IMR-90 (cell line): ENCODE measurements at regions not wholly inside any gene's neighbourhood (a gene's known extent, or its start where the extent isn't known, plus 50 kb on each side); places are given as distances from the start of the nearest gene placed in this dataset.

Experiments used
- ATAC-seq: fragments of 200-7000 bp; cut with Tn5 transposase; 2 replicates; pipeline ENCODE4 v1.9.1; 2020; ENCODE audit warnings: low read depth, mild to moderate bottlenecking, moderate library complexity
- BruUV-seq: library from RNA; stranded (reverse); fragments of 400-500 nt; replicated peaks from 2 replicates; lab custom pipeline; 2021; lab: Mats Ljungman, UMichigan
- CTCF ChIA-PET: fragments of 300-600 bp; formaldehyde crosslinking; extraction: SDS; loops from one replicate; lab custom pipeline; 2021; ENCODE audit warnings: antibody characterized with exemption; lab: Yijun Ruan, JAX
- POLR2A ChIA-PET: fragments of 300-600 bp; sonication (Branson Sonifier 250); formaldehyde crosslinking; loops from one replicate; lab custom pipeline; 2022; ENCODE audit warnings: antibody characterized with exemption; ENCODE audit not compliant: unreplicated experiment; lab: Charles Lee
- DNase-seq: peaks from one replicate; pipeline ENCODE4 v3.0.0; 2013
- H2AFZ ChIP-seq: replicated peaks from 2 replicates; pipeline ENCODE3; 2013; ENCODE audit warnings: low read length, mild to moderate bottlenecking; ENCODE audit not compliant: poor library complexity
- H2AK5ac ChIP-seq: 2 replicates; pipeline ENCODE4 v1.6.1; 2013; ENCODE audit warnings: low read depth, low read length, inconsistent platforms
- H2AK9ac ChIP-seq: replicated peaks from 2 replicates; pipeline ENCODE3; 2013; ENCODE audit warnings: mild to moderate bottlenecking, low read depth, low read length, moderate library complexity; ENCODE audit not compliant: poor library complexity
- H2BK120ac ChIP-seq: 2 replicates; pipeline ENCODE4 v1.6.1; 2013; ENCODE audit warnings: low read depth, low read length, inconsistent platforms
- H2BK15ac ChIP-seq: 3 replicates; pipeline ENCODE4 v1.6.1; 2013; ENCODE audit warnings: low read depth, low read length, inconsistent platforms
- H2BK20ac ChIP-seq: 2 replicates; pipeline ENCODE4 v1.6.1; 2013; ENCODE audit warnings: low read depth, mild to moderate bottlenecking, inconsistent platforms, low read length, moderate library complexity
- H2BK5ac ChIP-seq: 2 replicates; pipeline ENCODE4 v1.6.1; 2013; ENCODE audit warnings: mild to moderate bottlenecking, low read depth, low read length, inconsistent platforms; ENCODE audit not compliant: poor library complexity, severe bottlenecking
- H3K14ac ChIP-seq: replicated peaks from 2 replicates; pipeline ENCODE4 v1.6.1; 2013; ENCODE audit warnings: low read depth, low read length, inconsistent platforms
- H3K18ac ChIP-seq: 2 replicates; pipeline ENCODE4 v1.6.1; 2013; ENCODE audit warnings: low read depth, low read length, control low read depth
- H3K23ac ChIP-seq: 2 replicates; pipeline ENCODE4 v1.6.1; 2013; ENCODE audit warnings: low read depth, low read length, inconsistent platforms
- H3K27ac ChIP-seq: 2 replicates; pipeline ENCODE4 v1.5.1; 2013; ENCODE audit warnings: mild to moderate bottlenecking, control low read depth, low read length; ENCODE audit not compliant: insufficient read depth
- H3K27me3 ChIP-seq: 2 replicates; pipeline ENCODE4 v1.6.1; 2013; ENCODE audit warnings: low read length; ENCODE audit not compliant: control insufficient read depth, insufficient read depth
- H3K36me3 ChIP-seq: 2 replicates; pipeline ENCODE4 v1.6.1; 2013; ENCODE audit warnings: low read length, mixed read lengths; ENCODE audit not compliant: control insufficient read depth, insufficient read depth
- H3K4ac ChIP-seq: 2 replicates; pipeline ENCODE4 v1.6.1; 2013; ENCODE audit warnings: low read depth, low read length, inconsistent platforms
- H3K4me1 ChIP-seq: 2 replicates; pipeline ENCODE4 v1.6.1; 2013; ENCODE audit warnings: low read length, mixed read lengths; ENCODE audit not compliant: control insufficient read depth, insufficient read depth
- H3K4me2 ChIP-seq: 2 replicates; pipeline ENCODE4 v1.6.1; 2013; ENCODE audit warnings: low read depth, mild to moderate bottlenecking, control low read depth, low read length, moderate library complexity
- H3K4me3 ChIP-seq: 2 replicates; pipeline ENCODE4 v1.5.1; 2013; ENCODE audit warnings: low read depth, mild to moderate bottlenecking, control low read depth, low read length, moderate library complexity; ENCODE audit not compliant: insufficient read depth
- H3K56ac ChIP-seq: 2 replicates; pipeline ENCODE4 v1.6.1; 2013; ENCODE audit warnings: low read length, inconsistent platforms; ENCODE audit not compliant: insufficient read depth; ENCODE audit errors: extremely low read depth
- H3K79me1 ChIP-seq, 2 experiments: 2 replicates each; pipeline ENCODE4 v1.6.1; 2013; ENCODE audit warnings: low read length in 2 of 2, inconsistent platforms in 1 of 2, low read depth in 1 of 2
- H3K9ac ChIP-seq: 2 replicates; pipeline ENCODE4 v1.6.1; 2013; ENCODE audit warnings: low read depth, low read length, control low read depth
- H3K9me1 ChIP-seq: 2 replicates; pipeline ENCODE4 v1.6.1; 2013; ENCODE audit warnings: low read length, inconsistent platforms; ENCODE audit not compliant: insufficient read depth
- H3K9me3 ChIP-seq: 2 replicates; pipeline ENCODE4 v1.6.1; 2013; ENCODE audit warnings: low read length; ENCODE audit not compliant: control insufficient read depth, insufficient read depth
- H4K20me1 ChIP-seq: 2 replicates; pipeline ENCODE4 v1.6.1; 2013; ENCODE audit warnings: low read length, inconsistent platforms; ENCODE audit not compliant: insufficient read depth
- H4K5ac ChIP-seq: 2 replicates; pipeline ENCODE4 v1.6.1; 2013; ENCODE audit warnings: mild to moderate bottlenecking, low read depth, low read length, control low read depth
- H4K8ac ChIP-seq, 2 experiments: 2 replicates each; pipeline ENCODE4 v1.6.1; 2013; ENCODE audit warnings: low read depth in 2 of 2, low read length in 2 of 2, control low read depth in 1 of 2, inconsistent platforms in 1 of 2
- H4K91ac ChIP-seq: 2 replicates; pipeline ENCODE4 v1.6.1; 2013; ENCODE audit warnings: low read depth, low read length, inconsistent platforms; ENCODE audit not compliant: insufficient read depth
- FOS ChIP-seq: fragments of 150-350 bp; IDR thresholded peaks from 2 replicates; pipeline ENCODE4 v1.6.1; 2016; ENCODE audit warnings: low read depth, low read length
- MXI1 ChIP-seq: IDR thresholded peaks from 2 replicates; pipeline ENCODE4 v1.6.1; 2012; ENCODE audit warnings: low read depth, mild to moderate bottlenecking, low read length, moderate library complexity, borderline replicate concordance
- RAD21 ChIP-seq: IDR thresholded peaks from 2 replicates; pipeline ENCODE4 v1.6.1; 2012; ENCODE audit warnings: low read length, improper control_type of control experiment
- USF2 ChIP-seq: fragments of 150-350 bp; IDR thresholded peaks from 2 replicates; pipeline ENCODE4 v1.6.1; 2017; ENCODE audit warnings: mild to moderate bottlenecking, antibody characterized with exemption, low read length, low read depth
- WGBS, 2 experiments: methylation state at CpG; one replicate each; pipeline versions ENCODE4 v1.1.5 to v1.1.7; 2013; ENCODE audit warnings: missing lambda C conversion rate in 2 of 2; ENCODE audit not compliant: insufficient read length in 1 of 2; ENCODE audit errors: extremely low coverage in 2 of 2; 5-methylcytosine and 5-hydroxymethylcytosine counted together
- dilution Hi-C: fragments of 300-500 bp; cut with HindIII; formaldehyde crosslinking; loops from one replicate; pipeline ENCODE4 v1.14.3; 2018; ENCODE audit warnings: low sequenced_read_pairs; ENCODE audit not compliant: unreplicated experiment
- in situ Hi-C: fragments of 300-500 bp; cut with MboI; formaldehyde crosslinking; loops from 3 replicates; pipeline ENCODE4 v1.14.3; 2019; ENCODE audit warnings: low sequenced_read_pairs, inconsistent platforms, mixed read lengths
- intact Hi-C: fragments of 100-400 bp; cut with micrococcal nuclease; formaldehyde crosslinking; loops from 2 replicates; pipeline ENCODE4 v1.10.0; 2022

DNA sequence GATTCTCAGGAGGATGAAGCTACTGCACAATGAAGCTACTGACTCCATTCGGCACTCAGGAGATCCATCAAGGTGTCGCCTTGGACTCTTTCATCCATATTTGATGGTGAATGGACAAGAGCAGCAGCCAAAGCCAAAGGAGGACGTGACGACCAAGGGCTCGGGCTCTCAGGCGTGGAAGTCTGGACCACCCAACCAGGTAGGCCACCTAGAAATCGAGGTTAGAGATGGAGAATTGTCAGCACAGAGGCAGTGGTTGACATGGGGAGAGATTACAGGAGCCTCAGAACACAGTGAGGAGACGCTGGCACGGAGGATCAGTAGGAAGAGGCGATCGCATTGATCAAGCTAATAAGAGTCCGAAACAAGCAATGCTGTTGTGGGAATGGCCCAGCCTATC, 240.5 kb upstream of the ID2 start:
- Histone ChIP-seq H3K14ac (no peak overlapping the region), H3K9ac (no peak overlapping the region), H2AK5ac (no peak overlapping the region), H2BK20ac (no peak overlapping the region), H3K18ac (no peak overlapping the region), H3K79me1 (no peaks in the 10 kb centered on the region), H2AK9ac (no peak overlapping the region), H3K36me3 (no peaks in the 10 kb centered on the region), H3K23ac (no peak overlapping the region), H3K4me2 (no peak overlapping the region), H4K20me1 (no peaks in the 10 kb centered on the region), H3K4me1 (no peaks in the 10 kb centered on the region), H3K27me3 (peaks cover 2% of the 10 kb centered on the region), H3K4me3 (no peak overlapping the region), H3K9me3 (no peaks in the 10 kb centered on the region), H4K8ac (no peak overlapping the region), H3K56ac (no peak overlapping the region), H2AFZ (no peak overlapping the region), H2BK5ac (no peak overlapping the region), H3K9me1 (no peaks in the 10 kb centered on the region), H4K91ac (no peak overlapping the region), H4K5ac (no peak overlapping the region), H3K4ac (no peak overlapping the region), H3K27ac (no peak overlapping the region), H2BK15ac (no peak overlapping the region), H2BK120ac (no peak overlapping the region)
- POLR2A ChIA-PET, result no interaction called here
- no peak for DNase-seq
- intact Hi-C loops (no loop called here), dilution Hi-C loops (no loop called here), in situ Hi-C loops (no loop called here)
- TF ChIP-seq USF2, result no peak
- no peak for TF ChIP-seq MXI1
- TF ChIP-seq FOS, result no peak
- no peak for TF ChIP-seq RAD21
- ATAC-seq, result no peak
- CTCF ChIA-PET, result no interaction called here
- no TSS peak for BruUV-seq
- 93% methylated on average over 2 of the region's 12 CpGs; no CpG with 5 or more reads in 1 of the 2 experiments for WGBS, 2 experiments
